Esophagus mucosa (tissue), 1 donor: ENCODE measurements at regions not wholly inside any gene's neighbourhood (a gene's known extent, or its start where the extent isn't known, plus 50 kb on each side); places are given as distances from the start of the nearest gene placed in this dataset.

ENCODE experiments used
- ATAC-seq: fragments of 200-7000 bp; cut with Tn5 transposase; one replicate; pipeline ENCODE4 v1.9.1; 2020
- donor health status: DM: yes; HTN: yes; CAD: no.

DNA sequence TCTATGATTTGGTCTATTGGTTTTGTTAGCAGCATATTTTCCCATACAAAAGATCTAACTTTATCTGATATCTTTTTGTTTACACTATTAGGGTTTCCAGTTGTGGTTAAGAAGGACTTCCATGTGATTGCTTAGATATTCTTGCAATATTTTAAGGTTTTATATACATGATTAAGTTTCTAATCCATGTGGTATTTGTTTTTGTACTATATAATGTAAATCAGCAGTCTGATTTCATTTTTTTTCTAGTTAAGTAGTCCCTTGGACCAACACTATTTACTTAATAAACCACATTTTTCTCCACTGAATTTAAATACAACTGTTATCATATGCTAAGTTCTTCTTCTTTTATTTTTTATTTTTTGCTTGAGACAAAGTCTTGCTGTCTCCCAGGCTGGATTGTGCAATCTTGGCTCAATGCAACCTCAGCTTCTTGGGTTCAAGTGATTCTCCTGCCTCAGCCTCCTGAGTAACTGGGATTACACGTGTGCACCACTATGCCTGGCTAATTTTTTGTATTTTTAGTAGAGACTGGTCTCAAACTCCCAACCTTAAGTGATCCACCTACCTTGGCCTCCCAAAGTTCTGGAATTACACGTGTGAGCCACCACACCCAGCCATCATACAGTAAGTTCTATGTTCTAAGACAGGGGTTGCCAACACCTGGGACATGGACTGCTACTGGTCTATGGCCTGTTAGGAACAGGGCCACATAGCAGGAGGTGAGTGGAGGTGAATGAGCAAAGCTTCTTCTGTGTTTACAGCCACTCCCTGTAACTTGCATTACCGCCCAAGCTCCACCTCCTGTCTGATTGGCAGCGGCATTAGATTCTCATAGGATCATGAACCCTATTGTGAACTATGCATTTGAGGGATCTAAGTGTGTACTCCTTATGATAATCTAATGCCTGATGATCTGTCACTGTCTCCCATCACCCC lies 58.5 kb upstream of the RAB27B start:
- ATAC-seq: peak; percentile 32

DNA sequence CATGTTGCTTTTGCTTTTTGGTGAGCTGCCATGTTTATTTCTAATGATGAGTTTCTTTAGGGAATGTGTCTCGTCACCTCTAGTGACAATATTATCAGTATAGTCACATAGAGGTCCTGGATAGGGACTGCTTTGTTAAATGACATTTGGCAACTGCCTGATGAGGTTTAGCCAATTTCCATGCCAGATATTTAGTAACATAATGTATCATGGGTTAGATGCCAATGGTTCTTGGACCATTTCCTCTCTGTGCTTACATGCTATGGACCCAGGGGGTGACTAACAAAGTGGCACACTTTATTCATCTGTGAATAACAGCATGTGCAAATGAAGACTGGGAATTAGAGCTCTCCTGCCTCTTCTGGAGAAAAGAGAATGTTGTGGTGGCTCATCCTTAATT lies 56.2 kb upstream of the RAB27B start:
- ATAC-seq: no peak

DNA sequence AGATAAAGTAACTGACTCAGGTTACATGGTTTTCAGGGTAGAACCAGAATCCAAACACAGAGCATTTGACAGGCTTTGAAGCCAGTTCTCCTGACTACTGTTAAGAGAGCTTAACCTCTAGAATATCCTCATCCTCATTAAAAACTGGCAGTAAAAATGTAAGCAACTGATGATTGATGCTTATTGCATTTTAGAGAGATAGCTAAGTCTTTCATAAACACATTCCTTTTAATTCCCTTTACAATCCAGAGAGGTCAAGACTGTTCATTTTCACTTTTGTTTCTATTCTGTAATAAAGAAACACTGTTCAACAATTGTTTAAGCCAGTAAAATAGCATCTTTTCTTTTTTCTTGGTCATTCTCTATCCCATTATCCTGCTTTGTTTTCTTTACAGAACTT lies 53.9 kb upstream of the RAB27B start:
- no peak for ATAC-seq

DNA sequence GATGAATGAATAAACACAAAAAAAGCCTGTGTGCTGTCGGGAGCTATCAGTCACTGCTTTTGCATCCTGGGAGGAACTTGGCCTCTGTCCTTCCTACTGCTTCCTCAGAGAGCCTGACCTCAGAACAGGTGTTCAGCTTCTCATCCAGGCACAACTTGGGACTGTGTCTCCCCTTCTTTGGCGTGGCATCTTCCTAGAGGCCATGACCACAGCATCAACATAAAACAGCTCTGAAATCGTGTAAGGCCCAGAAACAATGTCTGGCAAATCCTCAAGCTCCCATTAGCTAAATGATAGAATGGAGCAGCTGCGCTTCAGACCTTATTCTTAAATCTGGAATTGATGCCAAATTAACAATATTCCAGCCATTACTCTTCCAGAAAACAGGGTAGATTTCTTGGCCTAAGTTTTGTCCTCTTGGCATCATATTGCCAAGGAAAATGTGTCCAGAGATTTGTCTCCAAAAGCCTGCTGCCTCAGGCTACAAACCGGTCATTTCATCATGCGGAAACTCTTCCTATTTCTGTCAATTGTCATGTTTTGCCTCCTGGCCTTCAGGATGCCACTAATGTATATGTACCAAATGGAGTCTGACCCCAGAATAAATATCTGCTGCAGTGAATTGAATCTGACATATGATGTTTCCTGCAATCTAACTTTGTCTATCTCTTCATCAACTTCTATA lies 53.2 kb upstream of the RAB27B start:
- ATAC-seq: no peak

DNA sequence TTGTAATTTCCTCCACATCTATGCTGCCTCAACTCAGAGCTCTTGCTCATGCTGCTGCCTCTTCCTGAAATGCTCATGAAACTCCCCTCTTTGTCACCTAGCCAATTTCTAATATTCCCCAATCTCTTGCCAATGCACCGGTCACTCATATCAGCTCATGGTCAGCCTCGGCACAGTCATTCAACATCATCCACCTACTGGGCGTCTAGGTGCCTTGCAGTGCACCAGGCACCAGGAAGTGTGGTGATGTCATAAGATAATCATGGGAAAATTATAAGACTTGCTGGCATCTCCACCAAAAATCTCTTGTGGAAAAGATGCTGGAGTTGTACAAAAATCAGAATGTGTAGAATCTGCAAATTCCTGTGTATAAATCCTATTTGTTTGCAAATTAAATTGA lies 52.6 kb upstream of the RAB27B start:
- peak; percentile 57 for ATAC-seq

DNA sequence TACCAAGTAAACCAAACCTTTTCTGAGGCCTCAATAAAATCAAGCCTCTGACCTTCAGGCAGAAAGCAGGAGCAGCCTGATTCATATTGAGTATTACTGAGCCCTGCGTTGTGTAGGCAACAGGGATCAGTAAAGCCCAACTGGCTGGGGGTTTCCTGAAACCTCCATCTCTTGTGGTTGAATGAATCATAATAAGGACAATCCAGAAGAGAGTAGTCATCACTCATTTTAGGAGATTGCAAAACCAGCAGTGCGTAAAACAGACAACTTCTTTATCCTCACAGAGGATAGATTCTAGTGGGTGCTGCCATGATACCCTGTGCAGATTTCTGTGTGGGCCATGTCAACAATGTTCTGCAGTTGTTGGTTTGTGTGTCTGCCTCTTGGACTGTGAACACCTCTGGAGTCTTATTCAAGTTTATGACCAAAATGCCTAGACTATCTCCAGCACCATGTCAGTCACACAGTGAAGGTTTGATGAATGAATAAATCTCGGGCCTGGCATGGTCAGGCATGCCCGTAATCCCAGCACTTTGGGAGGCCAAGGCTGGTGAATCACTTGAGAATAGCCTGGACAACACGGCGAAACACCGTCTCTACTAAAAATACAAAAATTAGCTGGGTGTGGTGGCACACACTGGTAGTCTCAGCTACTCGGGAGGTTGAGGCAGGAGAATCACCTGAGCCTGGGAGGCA lies 51.8 kb upstream of the RAB27B start:
- peak; percentile 99 for ATAC-seq

DNA sequence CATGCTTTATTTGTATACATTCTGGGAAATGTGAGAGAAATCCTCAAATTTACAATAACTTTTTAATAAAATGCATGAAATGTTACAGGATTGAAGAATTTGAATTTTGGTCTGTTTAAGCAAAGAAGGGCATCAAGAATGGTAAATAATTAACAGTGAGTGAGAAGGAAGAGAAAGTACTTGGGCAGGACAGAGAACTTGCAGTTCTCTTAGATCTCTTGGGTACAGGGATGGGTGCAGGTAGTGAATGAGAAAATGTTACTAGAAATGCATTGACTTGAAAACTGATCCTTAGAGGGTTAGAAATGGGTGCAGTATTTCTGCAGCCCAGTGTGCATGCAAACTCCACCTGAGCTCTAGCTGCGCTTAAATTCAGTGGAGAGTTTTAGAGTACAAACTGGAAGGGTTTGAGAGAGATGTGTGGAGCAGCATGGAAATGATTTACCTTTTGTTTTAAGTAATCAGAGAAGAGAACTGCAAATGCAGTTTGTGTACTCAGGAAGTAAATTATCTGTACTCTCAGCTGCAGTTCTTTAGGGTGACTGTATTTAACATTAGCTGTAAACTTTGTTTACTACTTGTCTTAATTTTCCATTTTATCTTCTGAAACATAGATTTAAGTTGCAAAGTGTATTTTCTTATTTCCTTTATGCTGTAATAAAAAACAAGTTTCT lies 51.0 kb upstream of the RAB27B start:
- no peak for ATAC-seq

DNA sequence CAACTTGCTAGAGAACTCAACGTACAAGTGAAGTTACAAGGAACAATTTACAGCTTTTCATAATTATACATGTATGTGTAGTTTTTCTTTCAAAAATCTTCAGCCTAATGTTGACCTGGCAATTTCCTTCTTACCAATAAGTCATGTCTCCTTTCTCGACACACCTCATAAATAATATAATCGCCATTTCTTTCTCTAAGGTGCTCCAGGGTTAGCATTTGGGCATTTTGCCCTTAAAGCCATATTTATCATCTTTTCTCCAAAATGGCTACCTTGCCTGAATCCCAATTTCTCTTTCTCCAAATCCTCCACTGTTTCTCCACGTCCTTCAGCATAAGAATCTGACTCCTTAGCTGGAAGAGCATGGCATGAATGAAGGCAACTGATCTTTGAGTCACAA lies 50.3 kb upstream of the RAB27B start:
- ATAC-seq: no peak
